Keratinocyte (primary cell): ENCODE measurements at regions not wholly inside any gene's neighbourhood (a gene's known extent, or its start where the extent isn't known, plus 50 kb on each side); places are given as distances from the start of the nearest gene placed in this dataset.
"Not testable (repeated sequence)": the region's sequence is repeated elsewhere in the genome, so short reads cannot be mapped to it uniquely, and the experiment has no call there.

Experiments
- EZH2 ChIP-seq: IDR thresholded peaks from one replicate; pipeline ENCODE4 v1.6.1; 2012; ENCODE audit warnings: inconsistent platforms, mild to moderate bottlenecking, low read length, moderate library complexity
- TF ChIP-seq, protein P1 (sequence below), 3 experiments: IDR thresholded peaks in 1 of 3; conservative IDR thresholded peaks in 1 of 3; optimal IDR thresholded peaks in 1 of 3; 2 replicates in 2 of 3; 3 replicates in 1 of 3; pipeline versions ENCODE3 to v1.5.1; 2011; ENCODE audit warnings: low read length in 3 of 3, mild to moderate bottlenecking in 3 of 3, moderate library complexity in 2 of 3, control low read depth in 1 of 3, inconsistent platforms in 1 of 3; ENCODE audit not compliant: insufficient read depth in 2 of 3; ENCODE audit errors: extremely low read depth in 1 of 3

DNA sequence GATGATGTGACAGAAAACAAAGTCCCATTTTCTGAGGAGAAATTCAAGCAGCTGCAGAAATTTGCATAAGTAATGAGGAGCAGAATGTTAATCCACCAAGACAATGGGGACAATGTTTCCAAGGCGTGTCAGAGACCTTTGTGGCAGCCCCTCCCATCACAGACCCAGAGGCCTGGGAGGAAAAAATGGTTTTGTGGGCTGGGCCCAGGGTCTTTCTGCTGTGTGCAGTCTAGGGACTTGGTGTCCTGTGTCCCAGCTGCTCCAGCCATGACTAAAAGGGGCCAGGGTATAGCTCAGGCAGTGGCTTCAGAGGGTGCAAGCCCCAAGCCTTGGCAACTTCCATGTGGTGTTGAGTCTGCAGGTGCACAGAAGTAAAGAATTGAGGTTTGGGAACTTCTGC is 84.6 kb upstream of the THUMPD2 start:
- TF ChIP-seq, protein P1, sequence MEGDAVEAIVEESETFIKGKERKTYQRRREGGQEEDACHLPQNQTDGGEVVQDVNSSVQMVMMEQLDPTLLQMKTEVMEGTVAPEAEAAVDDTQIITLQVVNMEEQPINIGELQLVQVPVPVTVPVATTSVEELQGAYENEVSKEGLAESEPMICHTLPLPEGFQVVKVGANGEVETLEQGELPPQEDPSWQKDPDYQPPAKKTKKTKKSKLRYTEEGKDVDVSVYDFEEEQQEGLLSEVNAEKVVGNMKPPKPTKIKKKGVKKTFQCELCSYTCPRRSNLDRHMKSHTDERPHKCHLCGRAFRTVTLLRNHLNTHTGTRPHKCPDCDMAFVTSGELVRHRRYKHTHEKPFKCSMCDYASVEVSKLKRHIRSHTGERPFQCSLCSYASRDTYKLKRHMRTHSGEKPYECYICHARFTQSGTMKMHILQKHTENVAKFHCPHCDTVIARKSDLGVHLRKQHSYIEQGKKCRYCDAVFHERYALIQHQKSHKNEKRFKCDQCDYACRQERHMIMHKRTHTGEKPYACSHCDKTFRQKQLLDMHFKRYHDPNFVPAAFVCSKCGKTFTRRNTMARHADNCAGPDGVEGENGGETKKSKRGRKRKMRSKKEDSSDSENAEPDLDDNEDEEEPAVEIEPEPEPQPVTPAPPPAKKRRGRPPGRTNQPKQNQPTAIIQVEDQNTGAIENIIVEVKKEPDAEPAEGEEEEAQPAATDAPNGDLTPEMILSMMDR (optimal IDR thresholded peaks at IDR 0.05 in 1 of 3, IDR thresholded peaks at IDR 0.05 in 1 of 3, conservative IDR thresholded peaks at IDR 0.05 in 1 of 3; ENCODE audit: extremely low read depth in 1 of 3, insufficient read depth in 2 of 3, low read length in 3 of 3), result not testable (repeated sequence)
- TF ChIP-seq EZH2, result not testable (repeated sequence)
